Cardiac fibroblast (primary cell): ENCODE measurements at regions not wholly inside any gene's neighbourhood (a gene's known extent, or its start where the extent isn't known, plus 50 kb on each side); places are given as distances from the start of the nearest gene placed in this dataset.
"Not testable (repeated sequence)": the region's sequence is repeated elsewhere in the genome, so short reads cannot be mapped to it uniquely, and the experiment has no call there.

Source experiments
- DNase-seq, 2 donors: peaks; one replicate each; pipeline versions ENCODE4 v3.0.0 to v3.0.0-alpha.2; 2010; ENCODE audit warnings: low read depth in 2 of 2
- H3K4me3 ChIP-seq, 2 donors: replicated peaks in 1 of 2; 1 replicate in 1 of 2; 2 replicates in 1 of 2; pipeline ENCODE4 v1.5.1; 2011; ENCODE audit warnings: low read depth in 2 of 2, low read length in 2 of 2, mild to moderate bottlenecking in 2 of 2, moderate library complexity in 1 of 2
- CTCF ChIP-seq: IDR thresholded peaks from one replicate; pipeline ENCODE4 v1.5.1; 2011; ENCODE audit warnings: low read depth, mild to moderate bottlenecking, low read length, inconsistent platforms

GRCh38 chr1:60695716-60696171 is 386.6 kb upstream of the NFIA start:
- no peak for DNase-seq
- TF ChIP-seq CTCF = no peak
- H3K4me3 ChIP-seq = no peak overlapping the region

- no peak for DNase-seq
- no peak for TF ChIP-seq CTCF
- no peak overlapping the region for H3K4me3 ChIP-seq
Measured at GRCh38 chr1:60694980-60695379, 387.4 kb upstream of the NFIA start.

DNA sequence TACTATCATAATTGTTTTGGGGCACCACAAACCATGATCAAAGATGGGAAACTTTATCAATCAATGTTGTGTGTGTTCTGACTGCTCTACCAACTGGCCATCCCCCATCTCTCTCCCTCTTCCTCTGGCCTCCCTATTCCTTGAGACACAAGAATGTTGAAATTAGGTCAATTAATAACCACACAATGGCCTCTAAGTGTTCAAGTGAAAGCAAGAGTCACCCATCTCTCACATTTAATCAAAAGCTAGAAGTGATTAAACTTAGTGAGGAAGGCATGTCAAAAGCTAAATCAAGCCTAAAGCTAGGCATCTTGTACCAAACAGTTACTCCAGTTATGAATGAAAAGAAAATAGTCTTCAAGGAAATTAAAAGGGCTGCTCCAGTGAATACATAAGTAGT is 390.3 kb upstream of the NFIA start:
- no peak overlapping the region for H3K4me3 ChIP-seq
- no peak for TF ChIP-seq CTCF
- DNase-seq = no peak

GRCh38 chr1:60688221-60688620 is 394.1 kb upstream of the NFIA start:
- DNase-seq, H3K4me3 ChIP-seq: not testable (repeated sequence)

DNA sequence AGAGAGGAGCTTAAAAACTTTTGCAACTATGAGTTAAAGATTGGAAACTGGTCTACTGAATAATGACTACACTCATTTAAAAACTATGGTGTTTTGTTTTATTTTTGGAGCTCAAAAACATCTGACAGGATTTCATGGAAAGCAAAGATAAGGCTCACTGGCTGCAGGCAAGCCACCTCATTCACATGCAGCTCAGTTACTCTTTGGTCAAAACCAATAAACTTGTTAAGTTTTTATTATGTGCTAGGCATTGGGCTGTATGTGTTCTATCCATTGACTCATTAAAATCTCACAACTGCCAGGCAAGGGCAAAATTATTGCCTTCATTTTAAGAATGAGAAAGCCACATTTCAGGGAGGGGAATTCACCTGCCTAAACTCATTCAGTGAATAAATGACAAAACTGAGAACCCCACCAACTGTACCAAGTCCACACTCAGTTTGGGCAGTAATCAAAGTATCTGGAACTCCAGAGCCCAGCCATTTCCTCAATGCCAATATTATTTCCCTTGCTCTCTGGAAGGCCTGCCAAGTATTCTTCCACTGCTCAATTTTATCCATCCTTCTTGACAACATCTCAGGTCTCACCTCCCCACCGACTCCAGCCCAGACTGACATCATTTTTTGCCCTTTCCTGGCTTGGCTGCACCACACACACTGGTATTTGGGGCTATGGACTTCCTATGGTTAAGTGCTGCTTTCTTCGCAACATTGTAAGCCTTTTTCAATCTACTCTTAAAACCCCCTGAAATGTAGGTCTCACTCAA is 401.1 kb upstream of the NFIA start:
- TF ChIP-seq CTCF = no peak
- no peak for DNase-seq
- H3K4me3 ChIP-seq = no peak overlapping the region

DNA sequence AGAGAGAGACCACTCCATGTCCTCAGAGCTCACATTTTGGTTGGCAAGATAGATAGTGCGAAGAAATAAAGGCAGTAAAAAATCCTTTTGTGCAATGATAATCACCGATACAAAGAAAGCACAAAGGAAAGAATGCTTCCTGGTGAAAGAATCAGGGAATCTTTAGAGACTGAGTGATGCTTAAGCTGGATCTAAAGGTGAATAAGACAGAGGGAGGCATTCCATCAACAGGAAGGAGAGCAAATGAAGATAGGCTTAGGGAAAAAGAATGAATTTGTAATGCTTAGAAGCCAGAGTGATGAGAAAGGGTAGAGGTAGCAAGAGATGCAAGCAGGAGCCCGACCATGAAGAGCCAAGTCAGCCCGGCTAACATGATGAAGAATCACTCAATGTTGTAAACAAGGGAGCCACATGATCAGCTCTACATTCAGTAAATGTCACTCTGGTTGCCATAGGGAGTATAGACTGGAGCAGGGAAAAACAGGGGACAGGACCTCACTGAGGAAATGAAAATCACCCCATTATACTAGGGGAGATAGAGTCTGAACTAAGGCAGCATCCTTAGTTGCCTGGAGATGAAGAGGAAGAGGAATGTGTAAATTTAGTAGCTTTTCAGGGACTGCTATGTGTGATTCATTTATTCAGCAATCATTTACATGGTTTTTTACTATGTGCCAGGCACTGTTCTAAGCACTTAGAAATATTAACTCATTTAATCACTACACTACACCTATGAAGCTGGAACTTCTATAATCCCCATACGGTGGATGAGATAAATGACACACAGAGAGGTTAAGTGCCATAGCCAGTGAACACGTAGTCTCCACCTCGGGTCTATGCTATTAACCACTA is 402.6 kb upstream of the NFIA start:
- no peak for TF ChIP-seq CTCF
- DNase-seq = no peak
- H3K4me3 ChIP-seq = no peak overlapping the region

DNA sequence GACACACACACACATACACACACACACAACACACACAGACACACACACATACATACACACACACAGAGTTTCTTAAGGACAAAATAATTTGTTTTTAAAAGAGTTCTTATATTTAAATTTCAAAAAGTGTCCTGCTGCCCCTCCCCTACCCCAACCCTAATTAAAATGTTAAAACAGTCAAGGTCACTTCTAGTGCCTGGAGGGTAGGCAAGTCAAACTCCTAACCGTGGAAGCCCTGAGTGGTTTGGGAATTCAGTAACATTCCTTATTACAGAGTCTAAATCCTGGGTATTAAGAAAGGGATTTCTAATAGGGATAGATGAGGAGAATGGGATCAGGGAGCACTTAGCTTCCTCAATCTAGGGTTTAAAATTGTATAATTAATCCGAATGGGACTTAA is 403.6 kb upstream of the NFIA start:
- DNase-seq = no peak
- no peak overlapping the region for H3K4me3 ChIP-seq
- TF ChIP-seq CTCF = no peak
